ENCODE measurements at regions not wholly inside any gene's neighbourhood (a gene's known extent, or its start where the extent isn't known, plus 50 kb on each side); places are given as distances from the start of the nearest gene placed in this dataset.

DNA sequence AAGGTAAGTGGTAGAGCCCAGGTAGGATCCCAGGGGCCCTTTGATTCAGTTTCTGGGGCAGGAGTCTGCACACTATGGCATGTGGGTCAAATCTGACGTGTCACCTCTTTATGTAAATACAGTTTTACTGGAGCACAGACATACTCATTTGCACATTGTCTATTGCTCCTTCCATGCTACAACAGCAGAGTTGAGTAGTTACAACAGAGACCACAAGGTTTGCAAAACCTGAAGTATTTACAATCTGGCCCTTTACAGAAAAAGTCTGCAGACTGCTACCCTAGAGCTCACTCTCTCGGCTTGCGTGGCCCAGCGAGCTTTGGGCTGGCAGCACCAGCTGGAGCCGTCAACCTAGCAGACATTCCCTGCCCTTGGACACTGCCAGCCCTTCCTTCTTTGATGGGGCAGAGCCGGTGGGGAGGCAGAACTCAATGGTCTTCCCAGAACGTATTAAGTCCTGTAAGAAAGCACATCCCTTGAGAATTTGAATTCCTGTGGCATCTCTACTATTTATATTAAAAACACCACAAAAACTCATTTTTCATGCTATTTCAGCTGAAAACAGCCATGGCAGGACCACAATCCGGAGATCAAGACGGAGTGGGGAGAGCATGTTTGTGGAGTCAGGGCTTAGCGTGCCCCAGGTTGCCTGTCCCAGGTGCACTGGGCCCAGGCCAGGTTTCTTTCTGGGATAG lies 133.1 kb upstream of the NUDT7 start:
- Histone ChIP-seq H3K4me3 (ENCODE audit: low read depth, low read length) (no peak overlapping the region), H3K36me3 (no peaks in the 10 kb centered on the region), H3K27ac (no peak overlapping the region), H3K27me3 (ENCODE audit: insufficient read depth, low read depth, severe bottlenecking) (no peaks in the 10 kb centered on the region), H3K9me3 (ENCODE audit: severe bottlenecking) (no peaks in the 10 kb centered on the region)
- DNase-seq = no peak
- TF ChIP-seq, protein P1, sequence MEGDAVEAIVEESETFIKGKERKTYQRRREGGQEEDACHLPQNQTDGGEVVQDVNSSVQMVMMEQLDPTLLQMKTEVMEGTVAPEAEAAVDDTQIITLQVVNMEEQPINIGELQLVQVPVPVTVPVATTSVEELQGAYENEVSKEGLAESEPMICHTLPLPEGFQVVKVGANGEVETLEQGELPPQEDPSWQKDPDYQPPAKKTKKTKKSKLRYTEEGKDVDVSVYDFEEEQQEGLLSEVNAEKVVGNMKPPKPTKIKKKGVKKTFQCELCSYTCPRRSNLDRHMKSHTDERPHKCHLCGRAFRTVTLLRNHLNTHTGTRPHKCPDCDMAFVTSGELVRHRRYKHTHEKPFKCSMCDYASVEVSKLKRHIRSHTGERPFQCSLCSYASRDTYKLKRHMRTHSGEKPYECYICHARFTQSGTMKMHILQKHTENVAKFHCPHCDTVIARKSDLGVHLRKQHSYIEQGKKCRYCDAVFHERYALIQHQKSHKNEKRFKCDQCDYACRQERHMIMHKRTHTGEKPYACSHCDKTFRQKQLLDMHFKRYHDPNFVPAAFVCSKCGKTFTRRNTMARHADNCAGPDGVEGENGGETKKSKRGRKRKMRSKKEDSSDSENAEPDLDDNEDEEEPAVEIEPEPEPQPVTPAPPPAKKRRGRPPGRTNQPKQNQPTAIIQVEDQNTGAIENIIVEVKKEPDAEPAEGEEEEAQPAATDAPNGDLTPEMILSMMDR (IDR thresholded peaks at IDR 0.05; ENCODE audit: low read depth, low read length) = no peak

DNA sequence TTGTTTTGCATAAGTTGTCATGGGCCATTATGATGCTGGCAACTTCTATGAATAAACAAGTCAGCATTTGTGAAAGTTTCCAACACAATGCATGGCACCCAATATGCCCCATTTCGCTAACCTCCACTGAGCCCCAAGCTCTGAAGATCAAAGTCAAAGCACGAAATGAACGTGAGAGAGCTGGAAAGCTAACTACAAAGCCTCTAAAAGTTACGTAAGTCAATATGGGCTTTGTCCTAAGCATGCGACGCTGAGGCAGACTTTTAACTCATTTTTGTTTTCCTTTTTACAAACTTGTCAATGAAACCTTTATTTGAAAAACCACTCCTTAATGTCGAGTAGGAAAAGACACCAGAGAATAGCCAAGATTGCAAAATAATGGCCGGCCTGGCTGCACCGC lies 131.6 kb upstream of the NUDT7 start:
- no peak for DNase-seq
- Histone ChIP-seq H3K36me3 (no peaks in the 10 kb centered on the region), H3K9me3 (ENCODE audit: severe bottlenecking) (no peaks in the 10 kb centered on the region), H3K27me3 (ENCODE audit: insufficient read depth, low read depth, severe bottlenecking) (no peaks in the 10 kb centered on the region), H3K4me3 (ENCODE audit: low read depth, low read length) (no peak overlapping the region), H3K27ac (no peak overlapping the region)
- TF ChIP-seq, protein P1 (IDR thresholded peaks at IDR 0.05; ENCODE audit: low read depth, low read length) = no peak

DNA sequence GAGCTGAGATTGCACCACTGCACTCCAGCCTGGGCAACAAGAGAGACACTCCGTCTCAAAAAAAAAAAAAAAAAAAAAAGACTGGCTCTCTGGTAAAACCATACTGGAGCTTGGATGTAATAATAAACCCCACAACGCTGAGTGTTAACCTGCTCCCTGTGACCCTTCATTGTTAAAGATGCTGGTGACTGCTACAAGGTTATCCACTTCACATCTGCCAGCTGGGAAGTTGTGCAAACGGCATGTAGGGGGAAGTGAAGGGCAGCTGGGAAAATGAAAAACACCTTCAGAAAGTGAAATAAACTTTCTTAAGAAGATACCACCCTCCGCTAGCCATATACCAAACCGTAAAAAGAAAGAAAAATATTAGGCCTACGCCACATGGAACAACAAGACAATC lies 131.0 kb upstream of the NUDT7 start:
- Histone ChIP-seq H3K27ac (no peak overlapping the region), H3K36me3 (no peaks in the 10 kb centered on the region), H3K9me3 (ENCODE audit: severe bottlenecking) (no peaks in the 10 kb centered on the region), H3K4me3 (ENCODE audit: low read depth, low read length) (no peak overlapping the region), H3K27me3 (ENCODE audit: insufficient read depth, low read depth, severe bottlenecking) (no peaks in the 10 kb centered on the region)
- TF ChIP-seq, protein P1 (IDR thresholded peaks at IDR 0.05; ENCODE audit: low read depth, low read length) = no peak
- no peak for DNase-seq

DNA sequence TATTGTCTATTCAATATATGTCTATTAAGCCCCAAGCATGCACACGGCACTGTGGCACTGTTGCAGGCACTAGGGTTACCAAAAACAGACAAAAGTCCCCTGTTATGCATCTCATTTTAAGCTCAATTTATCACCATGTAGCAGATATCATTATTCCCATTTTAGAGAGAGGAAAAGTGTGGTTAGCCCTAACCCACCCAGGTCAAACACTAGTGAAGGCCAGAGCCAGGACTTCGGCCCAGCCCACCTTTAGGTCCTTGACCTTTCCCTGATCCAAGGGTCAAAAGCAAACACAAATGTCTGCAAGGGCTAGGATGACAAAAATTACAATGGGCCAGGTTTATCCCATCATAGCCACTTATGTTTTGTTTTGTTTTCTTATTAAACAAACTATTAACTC lies 130.3 kb upstream of the NUDT7 start:
- Histone ChIP-seq H3K27me3 (ENCODE audit: insufficient read depth, low read depth, severe bottlenecking) (no peaks in the 10 kb centered on the region), H3K27ac (no peak overlapping the region), H3K4me3 (ENCODE audit: low read depth, low read length) (no peak overlapping the region), H3K36me3 (no peaks in the 10 kb centered on the region), H3K9me3 (ENCODE audit: severe bottlenecking) (no peaks in the 10 kb centered on the region)
- TF ChIP-seq, protein P1 (IDR thresholded peaks at IDR 0.05; ENCODE audit: low read depth, low read length) = no peak
- DNase-seq = no peak

DNA sequence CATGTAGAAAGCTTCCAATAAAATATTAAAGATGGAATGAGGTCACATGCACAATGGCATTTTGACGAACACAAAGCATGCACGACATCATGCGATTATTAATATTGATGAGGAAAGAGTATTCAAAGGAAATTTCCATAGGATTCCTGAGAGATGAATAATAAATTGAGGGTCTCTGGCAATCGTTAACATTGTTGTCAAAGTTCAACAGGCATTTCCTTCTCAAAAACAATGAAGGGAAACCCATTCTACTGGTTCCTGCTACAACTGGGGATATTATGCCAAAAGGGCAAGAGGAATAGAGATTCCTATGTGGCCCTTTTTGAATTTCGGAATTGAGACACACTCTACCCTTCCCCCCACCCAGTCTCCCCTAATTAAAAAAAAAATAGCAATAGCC lies 128.3 kb upstream of the NUDT7 start:
- TF ChIP-seq, protein P1 (IDR thresholded peaks at IDR 0.05; ENCODE audit: low read depth, low read length) = no peak
- Histone ChIP-seq H3K4me3 (ENCODE audit: low read depth, low read length) (no peak overlapping the region), H3K9me3 (ENCODE audit: severe bottlenecking) (no peaks in the 10 kb centered on the region), H3K27ac (no peak overlapping the region), H3K36me3 (no peaks in the 10 kb centered on the region), H3K27me3 (ENCODE audit: insufficient read depth, low read depth, severe bottlenecking) (no peaks in the 10 kb centered on the region)
- no peak for DNase-seq

Data from WERI-Rb-1 (cell line).